Memory B cell (primary cell): ENCODE measurements at regions not wholly inside any gene's neighbourhood (a gene's known extent, or its start where the extent isn't known, plus 50 kb on each side); places are given as distances from the start of the nearest gene placed in this dataset.

Source experiments
- ATAC-seq: fragments of 150-1000 bp; cut with Tn5 transposase; 2 replicates; pipeline ENCODE4 v1.10.0; 2021; ENCODE audit warnings: low read depth, mild to moderate bottlenecking, moderate library complexity
- DNase-seq, 2 donors: peaks; one replicate each; pipeline ENCODE4 v3.0.0; 2022; ENCODE audit warnings: low spot score in 2 of 2
- H3K27ac Mint-ChIP-seq: one replicate; pipeline ENCODE4 v1.8.0; 2022; ENCODE audit warnings: mild to moderate bottlenecking, moderate library complexity, mixed read lengths
- H3K27me3 Mint-ChIP-seq: one replicate; pipeline ENCODE4 v1.8.0; 2022; ENCODE audit warnings: mixed read lengths
- H3K36me3 Mint-ChIP-seq: one replicate; pipeline ENCODE4 v1.8.0; 2022; ENCODE audit warnings: mild to moderate bottlenecking, mixed read lengths
- H3K4me1 Mint-ChIP-seq: one replicate; pipeline ENCODE4 v1.8.0; 2022; ENCODE audit warnings: mixed read lengths
- H3K4me3 Mint-ChIP-seq: one replicate; pipeline ENCODE4 v1.8.0; 2022; ENCODE audit warnings: mild to moderate bottlenecking, moderate library complexity, mixed read lengths
- H3K9me3 Mint-ChIP-seq: one replicate; pipeline ENCODE4 v1.8.0; 2022; ENCODE audit warnings: mixed read lengths

- no peak for ATAC-seq
- H3K27me3 Mint-ChIP-seq = no peaks in the 10 kb centered on the region
- no peak for DNase-seq
- H3K9me3 Mint-ChIP-seq = peaks cover 2% of the 10 kb centered on the region
- H3K36me3 Mint-ChIP-seq = no peaks in the 10 kb centered on the region
- H3K4me1 Mint-ChIP-seq = no peaks in the 10 kb centered on the region
- no peak overlapping the region for H3K27ac Mint-ChIP-seq
- H3K4me3 Mint-ChIP-seq = no peak overlapping the region
Observed at GRCh38 chr14:81946375-81946774, 412.7 kb upstream of the SEL1L start.

DNA sequence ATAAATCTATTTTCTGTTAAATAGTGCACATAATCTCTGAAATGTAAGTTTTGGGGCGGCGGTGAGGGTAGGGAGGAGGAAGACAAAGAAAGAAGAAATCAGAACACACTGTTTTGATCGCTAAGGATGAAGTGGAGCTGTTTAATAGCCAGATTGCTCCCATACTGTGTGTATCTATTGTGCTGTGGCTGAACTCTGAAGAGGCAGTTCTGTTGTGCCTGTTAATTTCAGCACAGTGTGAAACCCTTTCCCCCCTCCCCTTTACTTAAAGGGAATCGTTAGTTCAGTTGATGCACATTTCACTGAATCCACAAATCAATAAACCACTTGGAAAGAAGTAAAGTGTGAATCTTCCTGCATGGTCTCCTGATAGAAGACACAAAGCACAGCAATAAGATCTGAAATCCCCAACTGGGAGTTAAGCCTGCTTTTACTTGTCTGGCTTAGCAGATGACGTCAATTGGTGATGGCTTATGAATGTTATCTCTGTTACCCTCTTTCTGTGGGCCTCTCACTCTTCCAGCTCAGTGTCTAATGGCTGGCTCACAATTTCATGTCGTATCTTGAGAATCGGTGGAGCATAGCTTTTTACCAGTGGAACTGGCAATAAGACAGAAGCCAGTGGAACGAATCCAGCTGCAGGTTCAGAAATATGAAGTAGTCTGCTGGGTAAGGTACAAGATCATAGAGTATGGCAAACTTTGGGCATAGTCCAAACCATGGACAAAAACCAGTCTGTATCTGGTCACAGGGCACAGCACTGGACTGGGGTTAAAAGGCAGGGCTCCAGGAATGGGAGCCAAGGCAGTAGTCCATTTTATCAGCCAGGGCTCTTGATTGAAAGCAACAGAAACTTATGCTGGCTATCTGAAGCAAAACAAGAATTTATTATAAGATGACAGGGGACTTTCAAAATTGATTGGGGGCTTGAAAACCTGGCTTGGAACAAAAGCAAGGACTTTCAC lies 413.5 kb upstream of the SEL1L start:
- Mint-ChIP-seq H3K27ac (no peak overlapping the region), H3K9me3 (peaks cover 2% of the 10 kb centered on the region), H3K36me3 (no peaks in the 10 kb centered on the region), H3K4me3 (no peak overlapping the region), H3K4me1 (no peaks in the 10 kb centered on the region), H3K27me3 (no peaks in the 10 kb centered on the region)
- ATAC-seq = no peak
- DNase-seq = no peak

GRCh38 chr14:81952917-81953316 lies 419.3 kb upstream of the SEL1L start:
- no peaks in the 10 kb centered on the region for H3K27me3 Mint-ChIP-seq
- H3K27ac Mint-ChIP-seq = no peak overlapping the region

DNA sequence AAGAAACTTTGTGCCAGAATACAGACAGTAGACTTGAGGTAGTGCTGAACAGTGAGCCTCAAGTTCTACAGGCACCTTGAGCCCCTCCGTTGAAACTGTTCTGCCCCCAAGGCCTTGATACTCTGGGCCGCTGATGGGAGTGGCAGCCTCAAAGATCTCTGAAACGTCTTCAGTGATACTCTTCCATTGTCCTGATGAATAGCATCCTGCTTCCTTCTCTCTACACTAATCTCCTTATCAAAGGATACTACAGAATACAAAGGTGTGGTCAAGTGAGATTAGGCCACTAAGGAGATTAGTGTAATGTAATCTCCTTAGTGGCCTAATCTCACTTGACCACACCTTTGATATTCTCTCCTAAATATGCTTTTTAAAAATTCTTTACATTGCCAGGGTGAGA lies 419.8 kb upstream of the SEL1L start:
- Mint-ChIP-seq H3K4me3 (no peak overlapping the region), H3K36me3 (no peaks in the 10 kb centered on the region), H3K27ac (no peak overlapping the region), H3K9me3 (peaks cover 3% of the 10 kb centered on the region), H3K4me1 (no peaks in the 10 kb centered on the region), H3K27me3 (no peaks in the 10 kb centered on the region)
- DNase-seq (no peak), ATAC-seq (no peak)

More at GRCh38 chr14:81952917-81953316, 419.3 kb upstream of the SEL1L start:
- H3K36me3 Mint-ChIP-seq = no peaks in the 10 kb centered on the region
- H3K4me1 Mint-ChIP-seq = no peaks in the 10 kb centered on the region
- ATAC-seq (no peak), DNase-seq (no peak)
- H3K9me3 Mint-ChIP-seq = peaks cover 5% of the 10 kb centered on the region
- no peak overlapping the region for H3K4me3 Mint-ChIP-seq

- H3K27me3 Mint-ChIP-seq = no peaks in the 10 kb centered on the region
- no peaks in the 10 kb centered on the region for H3K4me1 Mint-ChIP-seq
- no peak for ATAC-seq
- no peak for DNase-seq
- H3K4me3 Mint-ChIP-seq = no peak overlapping the region
- no peaks in the 10 kb centered on the region for H3K36me3 Mint-ChIP-seq
- peaks cover 6% of the 10 kb centered on the region for H3K9me3 Mint-ChIP-seq
- no peak overlapping the region for H3K27ac Mint-ChIP-seq
Observed at GRCh38 chr14:81955123-81955522, 421.5 kb upstream of the SEL1L start.

GRCh38 chr14:81960781-81961180 lies 427.1 kb upstream of the SEL1L start:
- no peak overlapping the region for H3K27ac Mint-ChIP-seq
- no peaks in the 10 kb centered on the region for H3K4me1 Mint-ChIP-seq

DNA sequence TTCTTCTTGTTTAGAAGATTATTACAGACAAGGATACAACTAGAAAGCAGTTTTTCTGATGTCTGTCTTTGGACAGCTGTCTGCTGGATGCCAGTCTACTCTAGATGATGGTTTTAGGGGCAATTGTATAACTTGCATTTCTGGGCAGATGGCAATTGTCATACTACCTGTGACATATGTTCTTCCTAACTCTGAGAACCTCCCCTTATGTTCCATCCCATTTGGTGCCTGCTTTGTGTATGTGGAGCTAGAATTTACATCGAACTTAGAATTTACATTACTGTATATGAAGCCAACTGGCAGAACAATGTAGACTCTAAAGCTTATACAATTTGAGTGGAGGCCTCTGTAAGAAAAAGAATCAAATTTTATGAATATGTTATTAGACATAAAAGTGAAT lies 430.2 kb upstream of the SEL1L start:
- no peaks in the 10 kb centered on the region for H3K27me3 Mint-ChIP-seq
- H3K4me3 Mint-ChIP-seq = no peak overlapping the region
- no peak for DNase-seq
- H3K9me3 Mint-ChIP-seq = peaks cover 3% of the 10 kb centered on the region
- H3K36me3 Mint-ChIP-seq = no peaks in the 10 kb centered on the region
- H3K27ac Mint-ChIP-seq = no peak overlapping the region
- ATAC-seq = no peak
- no peaks in the 10 kb centered on the region for H3K4me1 Mint-ChIP-seq

More at GRCh38 chr14:81960781-81961180, 427.1 kb upstream of the SEL1L start:
- Mint-ChIP-seq H3K4me3 (no peak overlapping the region), H3K27me3 (no peaks in the 10 kb centered on the region), H3K36me3 (no peaks in the 10 kb centered on the region), H3K9me3 (peaks cover 3% of the 10 kb centered on the region)
- DNase-seq = no peak
- ATAC-seq = no peak

- Mint-ChIP-seq H3K4me1 (no peaks in the 10 kb centered on the region), H3K27ac (no peak overlapping the region), H3K27me3 (no peaks in the 10 kb centered on the region), H3K4me3 (no peak overlapping the region), H3K36me3 (no peaks in the 10 kb centered on the region), H3K9me3 (peaks cover 2% of the 10 kb centered on the region)
- DNase-seq = no peak
- ATAC-seq = no peak
Observed at GRCh38 chr14:81970307-81970706, 436.7 kb upstream of the SEL1L start.

DNA sequence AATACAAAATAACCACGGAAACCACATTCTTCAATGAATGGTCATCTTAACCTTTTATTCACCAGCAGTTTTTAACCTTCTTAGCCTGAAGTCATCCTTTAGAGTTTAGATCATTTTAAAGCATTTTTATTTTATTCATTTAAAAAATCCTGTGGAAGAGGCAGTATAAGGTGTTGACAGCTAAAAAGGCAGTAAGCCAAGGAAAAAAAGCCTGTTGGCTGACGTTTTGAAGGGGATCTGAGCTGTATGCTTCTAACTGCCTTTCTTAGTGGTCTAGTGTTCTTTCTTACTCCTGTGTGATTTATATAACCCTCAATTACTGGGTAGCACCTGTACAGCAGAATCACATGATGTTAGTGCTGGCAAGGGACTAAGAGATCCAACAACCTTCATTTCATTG lies 438.3 kb upstream of the SEL1L start:
- DNase-seq (no peak), ATAC-seq (no peak)
- no peaks in the 10 kb centered on the region for H3K4me1 Mint-ChIP-seq
- H3K4me3 Mint-ChIP-seq = no peak overlapping the region
- H3K36me3 Mint-ChIP-seq = no peaks in the 10 kb centered on the region
- no peaks in the 10 kb centered on the region for H3K27me3 Mint-ChIP-seq
- H3K27ac Mint-ChIP-seq = no peak overlapping the region
- peaks cover 2% of the 10 kb centered on the region for H3K9me3 Mint-ChIP-seq

- no peak for ATAC-seq
- Mint-ChIP-seq H3K27me3 (no peaks in the 10 kb centered on the region), H3K4me3 (no peak overlapping the region), H3K9me3 (peaks cover 2% of the 10 kb centered on the region), H3K36me3 (no peaks in the 10 kb centered on the region), H3K4me1 (no peaks in the 10 kb centered on the region), H3K27ac (no peak overlapping the region)
- DNase-seq = no peak
Observed at GRCh38 chr14:81972601-81973000, 438.9 kb upstream of the SEL1L start.

- no peak overlapping the region for H3K4me3 Mint-ChIP-seq
- no peaks in the 10 kb centered on the region for H3K4me1 Mint-ChIP-seq
- H3K27ac Mint-ChIP-seq = no peak overlapping the region
- no peaks in the 10 kb centered on the region for H3K27me3 Mint-ChIP-seq
- ATAC-seq = no peak
- H3K9me3 Mint-ChIP-seq = peaks cover 2% of the 10 kb centered on the region
- no peaks in the 10 kb centered on the region for H3K36me3 Mint-ChIP-seq
- DNase-seq = no peak
Observed at GRCh38 chr14:81974543-81974942, 440.9 kb upstream of the SEL1L start.

DNA sequence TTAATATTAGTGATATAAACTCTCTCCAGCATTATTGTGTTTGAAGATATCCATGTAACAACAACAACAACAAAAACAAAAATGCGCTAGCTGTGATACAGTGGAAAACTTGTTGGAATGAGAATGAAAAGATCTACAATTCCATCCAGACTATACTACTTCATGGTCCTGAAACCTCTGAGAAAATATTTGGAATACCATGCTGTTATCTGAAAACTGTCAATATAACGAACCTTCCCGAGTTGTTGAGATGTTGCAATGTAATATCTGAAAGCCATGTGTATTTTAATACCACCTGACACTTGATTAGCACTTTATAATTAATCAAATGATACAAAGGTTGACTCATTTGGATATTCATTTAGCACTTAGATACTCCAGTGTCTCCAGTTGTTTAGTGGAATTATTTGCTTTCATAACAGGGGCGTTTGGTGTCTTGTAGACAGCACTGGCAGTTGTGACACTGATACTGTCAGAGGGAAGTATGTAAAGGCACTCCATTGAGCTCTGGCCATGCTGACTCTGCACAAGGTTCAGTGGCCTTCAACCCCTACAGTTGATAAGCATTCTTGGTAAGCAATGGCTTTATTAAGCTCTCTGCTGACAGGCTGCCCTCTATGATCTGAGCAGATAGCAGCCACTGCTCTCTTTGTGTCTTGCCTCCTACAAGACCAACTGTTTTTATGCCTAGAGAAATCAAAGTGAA lies 447.1 kb upstream of the SEL1L start:
- no peaks in the 10 kb centered on the region for H3K36me3 Mint-ChIP-seq
- DNase-seq (no peak), ATAC-seq (no peak)
- no peak overlapping the region for H3K27ac Mint-ChIP-seq
- no peaks in the 10 kb centered on the region for H3K4me1 Mint-ChIP-seq
- peaks cover 1% of the 10 kb centered on the region for H3K9me3 Mint-ChIP-seq
- no peaks in the 10 kb centered on the region for H3K27me3 Mint-ChIP-seq
- no peak overlapping the region for H3K4me3 Mint-ChIP-seq

DNA sequence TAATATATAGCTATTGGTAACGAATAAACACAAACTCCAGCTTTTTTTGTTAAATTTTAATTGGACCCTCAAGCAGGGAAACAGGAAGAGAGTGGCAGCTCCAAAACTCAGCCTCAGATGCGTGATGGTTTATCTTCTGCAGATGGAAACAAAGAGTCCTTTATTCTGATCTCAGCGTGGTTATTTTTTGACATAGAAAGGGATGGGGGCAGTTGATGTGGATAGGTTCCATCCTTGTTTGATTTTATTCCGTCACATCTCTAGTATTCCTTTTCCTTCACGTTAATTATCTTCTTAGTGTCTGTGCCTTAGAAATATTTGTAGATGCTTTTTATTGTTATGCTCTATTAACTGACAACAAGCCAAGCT lies 447.6 kb upstream of the SEL1L start:
- H3K27ac Mint-ChIP-seq = no peak overlapping the region
- no peak for ATAC-seq
- peaks cover 1% of the 10 kb centered on the region for H3K9me3 Mint-ChIP-seq
- H3K36me3 Mint-ChIP-seq = no peaks in the 10 kb centered on the region
- no peak overlapping the region for H3K4me3 Mint-ChIP-seq
- DNase-seq = no peak
- no peaks in the 10 kb centered on the region for H3K4me1 Mint-ChIP-seq
- no peaks in the 10 kb centered on the region for H3K27me3 Mint-ChIP-seq

DNA sequence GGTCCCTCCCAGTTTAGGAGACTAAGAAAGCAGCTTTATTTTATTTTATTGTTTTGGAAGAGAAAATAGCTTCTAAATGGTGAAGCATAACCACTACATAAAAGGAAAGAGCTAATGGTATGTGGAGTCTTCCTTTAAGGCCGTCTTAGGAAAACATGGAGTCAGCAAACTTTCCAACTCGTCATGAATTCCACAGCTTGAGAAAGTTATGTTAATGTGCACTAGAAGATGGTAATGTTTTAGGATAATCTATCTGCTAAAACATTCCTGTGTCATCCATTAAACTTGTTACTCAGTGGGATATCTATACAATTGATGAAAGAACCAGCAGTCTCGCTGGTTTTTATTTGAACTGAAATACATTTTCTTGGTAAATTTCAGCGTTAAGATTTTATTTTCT lies 448.4 kb upstream of the SEL1L start:
- H3K27ac Mint-ChIP-seq = no peak overlapping the region
- H3K36me3 Mint-ChIP-seq = no peaks in the 10 kb centered on the region
- no peak overlapping the region for H3K4me3 Mint-ChIP-seq
- H3K4me1 Mint-ChIP-seq = no peaks in the 10 kb centered on the region
- peaks cover 1% of the 10 kb centered on the region for H3K9me3 Mint-ChIP-seq
- no peaks in the 10 kb centered on the region for H3K27me3 Mint-ChIP-seq
- ATAC-seq (no peak), DNase-seq (no peak)
